Peyer's patch (tissue), 4 donors: ENCODE measurements at regions not wholly inside any gene's neighbourhood (a gene's known extent, or its start where the extent isn't known, plus 50 kb on each side); places are given as distances from the start of the nearest gene placed in this dataset.

Source experiments
- POLR2A ChIP-seq, 2 donors: fragments of 450-650 bp; IDR thresholded peaks; one replicate each; pipeline ENCODE4 v1.5.1; 2017; ENCODE audit warnings: antibody characterized with exemption in 2 of 2, mild to moderate bottlenecking in 2 of 2, moderate library complexity in 2 of 2
- TF ChIP-seq, protein P1 (sequence below), 6 experiments: fragments of 450-650 bp in 4 of 6; fragments of 200-600 bp in 2 of 6; sonication (generic) in 1 of 6; IDR thresholded peaks; one replicate each; pipeline ENCODE4 v1.5.1; 2017 to 2019; ENCODE audit warnings: antibody characterized with exemption in 6 of 6, mild to moderate bottlenecking in 3 of 6, moderate library complexity in 1 of 6

DNA sequence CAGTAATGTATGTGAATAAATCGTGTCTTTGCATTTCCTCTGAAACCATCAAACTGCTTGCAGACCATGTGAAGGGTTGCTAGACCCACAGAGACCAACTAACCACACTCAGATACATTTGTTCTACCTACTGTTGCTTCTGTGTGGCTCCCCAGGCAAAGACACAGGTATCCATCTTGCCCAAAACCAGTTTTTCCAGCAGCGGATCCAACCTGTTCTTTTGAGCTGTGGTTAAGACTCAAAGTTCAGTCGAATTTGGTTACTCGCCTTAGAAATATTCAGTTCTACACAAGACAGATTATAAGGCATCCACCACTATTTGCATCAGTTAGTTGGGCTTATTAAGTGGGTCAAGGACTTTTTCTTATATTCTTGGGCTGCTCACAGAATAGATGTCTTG is 276.2 kb upstream of the EPHA4 start:
- TF ChIP-seq, protein P1, sequence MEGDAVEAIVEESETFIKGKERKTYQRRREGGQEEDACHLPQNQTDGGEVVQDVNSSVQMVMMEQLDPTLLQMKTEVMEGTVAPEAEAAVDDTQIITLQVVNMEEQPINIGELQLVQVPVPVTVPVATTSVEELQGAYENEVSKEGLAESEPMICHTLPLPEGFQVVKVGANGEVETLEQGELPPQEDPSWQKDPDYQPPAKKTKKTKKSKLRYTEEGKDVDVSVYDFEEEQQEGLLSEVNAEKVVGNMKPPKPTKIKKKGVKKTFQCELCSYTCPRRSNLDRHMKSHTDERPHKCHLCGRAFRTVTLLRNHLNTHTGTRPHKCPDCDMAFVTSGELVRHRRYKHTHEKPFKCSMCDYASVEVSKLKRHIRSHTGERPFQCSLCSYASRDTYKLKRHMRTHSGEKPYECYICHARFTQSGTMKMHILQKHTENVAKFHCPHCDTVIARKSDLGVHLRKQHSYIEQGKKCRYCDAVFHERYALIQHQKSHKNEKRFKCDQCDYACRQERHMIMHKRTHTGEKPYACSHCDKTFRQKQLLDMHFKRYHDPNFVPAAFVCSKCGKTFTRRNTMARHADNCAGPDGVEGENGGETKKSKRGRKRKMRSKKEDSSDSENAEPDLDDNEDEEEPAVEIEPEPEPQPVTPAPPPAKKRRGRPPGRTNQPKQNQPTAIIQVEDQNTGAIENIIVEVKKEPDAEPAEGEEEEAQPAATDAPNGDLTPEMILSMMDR (IDR thresholded peaks at IDR 0.05), result no peak
- no peak for TF ChIP-seq POLR2A (IDR thresholded peaks at IDR 0.05)
